ENCODE measurements at regions not wholly inside any gene's neighbourhood (a gene's known extent, or its start where the extent isn't known, plus 50 kb on each side); places are given as distances from the start of the nearest gene placed in this dataset.

DNA sequence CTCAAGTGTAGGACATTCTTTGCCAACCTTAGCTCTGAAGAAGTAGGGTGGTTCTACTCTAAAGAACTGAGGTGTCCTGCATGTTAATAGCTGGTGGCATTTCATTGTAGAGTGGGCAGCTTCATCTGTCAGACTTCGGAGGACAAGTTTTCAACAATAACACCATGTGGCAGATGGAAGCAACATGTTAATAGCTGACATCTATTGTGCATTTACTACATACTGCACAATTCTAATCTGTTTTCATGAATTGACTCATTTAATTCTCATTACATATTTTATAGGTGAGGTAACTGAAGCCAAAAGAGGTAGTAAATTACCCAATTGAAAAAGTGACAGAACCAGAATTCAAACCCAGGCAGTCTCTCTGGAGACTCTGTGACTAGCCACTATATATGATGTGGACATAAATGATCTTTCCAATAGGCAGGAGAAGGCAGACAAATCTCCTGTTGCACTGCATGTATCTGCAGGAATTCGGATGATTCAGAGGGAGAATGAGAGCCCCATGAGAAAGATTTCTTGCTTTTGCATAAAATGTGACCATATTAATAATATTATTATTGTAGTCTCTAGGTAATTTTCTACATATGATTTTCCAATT lies 137.2 kb upstream of the E2F7 start:
- FAIRE-seq (no peak), DNase-seq (ENCODE audit: low read depth) (no peak)
- Mint-ChIP-seq H3K27me3 (ENCODE audit: low read depth, unreplicated experiment) (no peaks in the 10 kb centered on the region), H3K4me1 (ENCODE audit: low read depth, unreplicated experiment) (no peaks in the 10 kb centered on the region), H3K4me3 (ENCODE audit: unreplicated experiment) (no peak overlapping the region), H3K36me3 (ENCODE audit: low read depth, unreplicated experiment) (no peaks in the 10 kb centered on the region), H3K9me3 (ENCODE audit: unreplicated experiment) (peaks cover 2% of the 10 kb centered on the region), H3K27ac (ENCODE audit: unreplicated experiment) (no peak overlapping the region)
- no peak overlapping the region for H2AFZ ChIP-seq (ENCODE audit: low read depth, low read length)
- no peaks in the 10 kb centered on the region for H3K36me3 ChIP-seq (ENCODE audit: insufficient read depth, low read length)
- H3K27ac ChIP-seq (ENCODE audit: low read depth, low read length), result no peak overlapping the region
- TF ChIP-seq CTCF (IDR thresholded peaks at IDR 0.05; ENCODE audit: insufficient read depth, low read depth, low read length), result no peak
- TF ChIP-seq EZH2 (IDR thresholded peaks at IDR 0.05; ENCODE audit: insufficient read depth, low read length), result no peak
- no peaks in the 10 kb centered on the region for H3K9me3 ChIP-seq (ENCODE audit: insufficient read depth, low read depth, low read length)
- H3K79me2 ChIP-seq (ENCODE audit: insufficient read depth, low read length), result no peaks in the 10 kb centered on the region
- H4K20me1 ChIP-seq (ENCODE audit: insufficient read depth, low read length), result no peaks in the 10 kb centered on the region
- no peak overlapping the region for H3K4me2 ChIP-seq (ENCODE audit: low read length)
- no peak overlapping the region for H3K9ac ChIP-seq (ENCODE audit: low read length)
- no peak overlapping the region for H3K4me3 ChIP-seq (ENCODE audit: insufficient read depth, low read depth, low read length)
- H3K4me1 ChIP-seq (ENCODE audit: insufficient read depth, low read length), result peaks cover 3% of the 10 kb centered on the region
- no peaks in the 10 kb centered on the region for H3K27me3 ChIP-seq (ENCODE audit: insufficient read depth, low read length)

DNA sequence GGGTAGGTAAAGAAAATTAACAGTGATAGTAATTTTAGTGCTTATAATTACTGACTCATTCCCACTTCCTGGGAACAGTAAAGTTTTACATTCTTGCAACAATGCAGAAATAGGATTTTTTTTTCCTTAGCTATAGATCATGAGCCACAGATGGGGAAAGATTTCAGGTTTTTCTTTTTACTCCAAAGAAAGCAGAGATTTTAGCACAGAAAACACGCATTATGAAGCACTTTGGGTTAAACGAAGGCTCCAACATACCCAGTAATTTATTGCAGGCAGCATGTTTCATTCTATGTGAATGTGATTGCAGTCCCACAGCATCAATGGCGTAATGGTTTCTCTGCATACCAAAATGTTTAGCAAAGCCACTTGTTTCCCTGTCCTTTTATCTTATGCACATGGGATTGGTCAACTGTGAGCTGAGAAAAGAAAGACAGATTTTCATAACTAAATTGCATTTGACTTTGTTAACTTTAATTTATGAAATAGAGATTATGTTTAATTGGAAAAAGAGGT lies 124.6 kb upstream of the E2F7 start:
- H3K4me1 ChIP-seq (ENCODE audit: insufficient read depth, low read length), result peaks cover 7% of the 10 kb centered on the region
- no peaks in the 10 kb centered on the region for H3K79me2 ChIP-seq (ENCODE audit: insufficient read depth, low read length)
- DNase-seq (ENCODE audit: low read depth) (peak; percentile 92), FAIRE-seq (peak; percentile 63)
- peak overlapping the region; percentile 67 for H3K4me2 ChIP-seq (ENCODE audit: low read length)
- no peaks in the 10 kb centered on the region for H4K20me1 ChIP-seq (ENCODE audit: insufficient read depth, low read length)
- H3K4me3 ChIP-seq (ENCODE audit: insufficient read depth, low read depth, low read length), result no peak overlapping the region
- H3K27me3 ChIP-seq (ENCODE audit: insufficient read depth, low read length), result no peaks in the 10 kb centered on the region
- Mint-ChIP-seq H3K36me3 (ENCODE audit: low read depth, unreplicated experiment) (no peaks in the 10 kb centered on the region), H3K27ac (ENCODE audit: unreplicated experiment) (peak overlapping the region; percentile 84), H3K4me1 (ENCODE audit: low read depth, unreplicated experiment) (peaks cover 29% of the 10 kb centered on the region), H3K27me3 (ENCODE audit: low read depth, unreplicated experiment) (no peaks in the 10 kb centered on the region), H3K9me3 (ENCODE audit: unreplicated experiment) (no peaks in the 10 kb centered on the region), H3K4me3 (ENCODE audit: unreplicated experiment) (peak overlapping the region; percentile 7)
- no peak overlapping the region for H2AFZ ChIP-seq (ENCODE audit: low read depth, low read length)
- H3K9ac ChIP-seq (ENCODE audit: low read length), result peak overlapping the region; percentile 30
- no peaks in the 10 kb centered on the region for H3K36me3 ChIP-seq (ENCODE audit: insufficient read depth, low read length)
- TF ChIP-seq EZH2 (IDR thresholded peaks at IDR 0.05; ENCODE audit: insufficient read depth, low read length), result no peak
- TF ChIP-seq CTCF (IDR thresholded peaks at IDR 0.05; ENCODE audit: insufficient read depth, low read depth, low read length), result no peak
- peak overlapping the region; percentile 53 for H3K27ac ChIP-seq (ENCODE audit: low read depth, low read length)
- no peaks in the 10 kb centered on the region for H3K9me3 ChIP-seq (ENCODE audit: insufficient read depth, low read depth, low read length)

GRCh38 chr12:77189458-77189857 lies 124.1 kb upstream of the E2F7 start:
- H3K36me3 Mint-ChIP-seq (ENCODE audit: low read depth, unreplicated experiment), result no peaks in the 10 kb centered on the region
- Histone ChIP-seq H3K4me1 (ENCODE audit: insufficient read depth, low read length) (peaks cover 7% of the 10 kb centered on the region), H3K4me2 (ENCODE audit: low read length) (peak overlapping the region; percentile 67), H3K9me3 (ENCODE audit: insufficient read depth, low read depth, low read length) (no peaks in the 10 kb centered on the region), H3K4me3 (ENCODE audit: insufficient read depth, low read depth, low read length) (no peak overlapping the region), H3K79me2 (ENCODE audit: insufficient read depth, low read length) (no peaks in the 10 kb centered on the region), H2AFZ (ENCODE audit: low read depth, low read length) (no peak overlapping the region), H3K9ac (ENCODE audit: low read length) (peak overlapping the region; percentile 30), H4K20me1 (ENCODE audit: insufficient read depth, low read length) (no peaks in the 10 kb centered on the region), H3K36me3 (ENCODE audit: insufficient read depth, low read length) (no peaks in the 10 kb centered on the region), H3K27ac (ENCODE audit: low read depth, low read length) (peak overlapping the region; percentile 53), H3K27me3 (ENCODE audit: insufficient read depth, low read length) (no peaks in the 10 kb centered on the region)
- no peaks in the 10 kb centered on the region for H3K27me3 Mint-ChIP-seq (ENCODE audit: low read depth, unreplicated experiment)
- no peak overlapping the region for H3K4me3 Mint-ChIP-seq (ENCODE audit: unreplicated experiment)
- TF ChIP-seq CTCF (IDR thresholded peaks at IDR 0.05; ENCODE audit: insufficient read depth, low read depth, low read length), result no peak
- TF ChIP-seq EZH2 (IDR thresholded peaks at IDR 0.05; ENCODE audit: insufficient read depth, low read length), result no peak
- H3K4me1 Mint-ChIP-seq (ENCODE audit: low read depth, unreplicated experiment), result peaks cover 29% of the 10 kb centered on the region
- FAIRE-seq (no peak), DNase-seq (ENCODE audit: low read depth) (peak; percentile 93)
- no peaks in the 10 kb centered on the region for H3K9me3 Mint-ChIP-seq (ENCODE audit: unreplicated experiment)
- peak overlapping the region; percentile 8 for H3K27ac Mint-ChIP-seq (ENCODE audit: unreplicated experiment)

Data from astrocyte (in vitro differentiated cells and primary cell).